ENCODE measurements at regions not wholly inside any gene's neighbourhood (a gene's known extent, or its start where the extent isn't known, plus 50 kb on each side); places are given as distances from the start of the nearest gene placed in this dataset.
"Not testable (repeated sequence)": the region's sequence is repeated elsewhere in the genome, so short reads cannot be mapped to it uniquely, and the experiment has no call there.

- CTCF ChIA-PET = interaction anchor here (0.6 to 1.3 kb wide), 2 partner anchors 10 to 23 kb away, joined by 3 to 4 read pairs; no protein-coding TSS in a partner anchor
- POLR2A ChIA-PET = no interaction called here
- no peak for DNase-seq (ENCODE audit: extremely low spot score)
- TF ChIP-seq CTCF (IDR thresholded peaks at IDR 0.05; ENCODE audit: control extremely low read depth, extremely low read depth, low read depth, missing control alignments) = no peak
Measured at GRCh38 chr13:48873587-48873986, 102.1 kb upstream of the FNDC3A start.

- CTCF ChIA-PET = no interaction called here
- no peak for DNase-seq (ENCODE audit: extremely low spot score)
- no peak for TF ChIP-seq CTCF (IDR thresholded peaks at IDR 0.05; ENCODE audit: control extremely low read depth, extremely low read depth, low read depth, missing control alignments)
- POLR2A ChIA-PET = no interaction called here
Measured at GRCh38 chr13:48874165-48874564, 101.5 kb upstream of the FNDC3A start.

DNA sequence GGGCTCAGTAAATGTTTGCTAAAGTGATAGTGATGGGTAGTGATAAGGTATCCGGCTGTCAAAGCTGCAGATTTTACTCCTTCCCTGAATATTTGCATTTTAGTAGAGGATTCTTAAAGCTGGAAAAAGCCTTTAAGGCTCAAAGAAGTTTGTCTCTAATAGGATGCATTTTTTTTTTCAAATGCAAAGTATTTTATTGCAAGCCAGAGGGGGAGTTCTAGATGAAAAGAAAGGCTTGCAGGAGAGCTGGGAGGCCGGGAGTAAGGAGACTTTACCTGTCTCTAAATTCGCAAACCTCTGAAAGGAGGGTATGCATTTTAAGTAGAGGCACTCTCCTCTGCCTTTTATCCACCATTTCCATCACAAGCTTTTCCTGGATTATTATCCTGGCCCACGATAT lies 100.7 kb upstream of the FNDC3A start:
- CTCF ChIA-PET = interaction anchor here (1.0 kb wide), 1 partner anchor 10 kb away, joined by 3 read pairs; no protein-coding TSS in a partner anchor
- no peak for TF ChIP-seq CTCF (IDR thresholded peaks at IDR 0.05; ENCODE audit: control extremely low read depth, extremely low read depth, low read depth, missing control alignments)
- DNase-seq (ENCODE audit: extremely low spot score) = no peak
- POLR2A ChIA-PET = no interaction called here

- POLR2A ChIA-PET = no interaction called here
- TF ChIP-seq CTCF (IDR thresholded peaks at IDR 0.05; ENCODE audit: control extremely low read depth, extremely low read depth, low read depth, missing control alignments) = no peak
- no peak for DNase-seq (ENCODE audit: extremely low spot score)
- CTCF ChIA-PET = no interaction called here
Measured at GRCh38 chr13:48876289-48876688, 99.4 kb upstream of the FNDC3A start.

- ChIA-PET CTCF (no interaction called here), POLR2A (no interaction called here)
- no peak for TF ChIP-seq CTCF (IDR thresholded peaks at IDR 0.05; ENCODE audit: control extremely low read depth, extremely low read depth, low read depth, missing control alignments)
- DNase-seq (ENCODE audit: extremely low spot score) = no peak
Measured at GRCh38 chr13:48879432-48879831, 96.3 kb upstream of the FNDC3A start.

DNA sequence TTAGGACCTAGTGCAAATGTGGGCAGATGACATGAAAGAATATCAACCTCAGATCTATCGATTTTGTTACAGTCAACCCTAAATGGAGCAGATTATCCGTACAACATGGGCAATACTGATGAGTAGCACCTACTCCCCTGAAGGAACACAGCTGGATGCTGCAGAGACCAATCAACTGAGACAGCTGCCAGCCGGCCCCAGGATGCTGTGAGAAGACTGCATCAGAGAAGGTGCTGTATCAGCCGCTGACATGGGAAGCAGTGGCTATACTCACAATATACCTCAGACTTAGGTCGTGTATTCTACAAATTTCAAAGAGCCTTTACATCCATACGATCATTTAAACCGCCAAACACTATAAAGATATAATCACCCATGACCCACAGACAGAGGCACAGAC lies 95.9 kb upstream of the FNDC3A start:
- CTCF ChIA-PET = no interaction called here

DNA sequence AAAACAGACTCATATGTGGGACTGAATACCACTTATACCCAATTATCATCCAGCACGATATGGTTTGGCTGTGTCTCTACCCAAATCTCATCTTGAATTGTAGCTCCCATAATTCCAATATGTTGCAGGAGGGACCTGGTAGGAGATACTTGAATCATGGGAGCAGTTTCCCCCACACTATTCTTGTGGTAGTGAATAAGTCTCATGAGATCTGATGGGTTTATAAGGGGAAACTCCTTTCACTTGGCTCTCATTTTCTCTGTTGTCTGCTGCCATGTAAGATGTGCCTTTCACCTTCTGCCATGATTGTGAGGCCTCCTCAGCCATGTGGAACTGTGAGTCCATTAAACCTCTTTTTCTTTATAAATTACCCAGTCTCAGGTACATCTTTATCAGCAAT lies 91.9 kb upstream of the FNDC3A start:
- POLR2A ChIA-PET = not testable (repeated sequence)

More for the DNA sequence above, 95.9 kb upstream of the FNDC3A start:
- TF ChIP-seq CTCF (IDR thresholded peaks at IDR 0.05; ENCODE audit: control extremely low read depth, extremely low read depth, low read depth, missing control alignments) = no peak
- POLR2A ChIA-PET = interaction anchor here (0.6 kb wide), 1 partner anchor 843 kb away, joined by 3 read pairs; no protein-coding TSS in a partner anchor
- no peak for DNase-seq (ENCODE audit: extremely low spot score)

More for the DNA sequence above, 91.9 kb upstream of the FNDC3A start:
- DNase-seq (ENCODE audit: extremely low spot score) = not testable (repeated sequence)
- CTCF ChIA-PET = interaction anchor here (1.0 kb wide), 2 partner anchors 11 to 91 kb away, joined by 3 read pairs; no protein-coding TSS in a partner anchor
